Inflammatory macrophage (primary cell): ENCODE measurements at regions not wholly inside any gene's neighbourhood (a gene's known extent, or its start where the extent isn't known, plus 50 kb on each side); places are given as distances from the start of the nearest gene placed in this dataset.

Source experiments
- DNase-seq, 2 donors: peaks; one replicate each; pipeline ENCODE4 v3.0.0-alpha.2; 2020 to 2022

DNA sequence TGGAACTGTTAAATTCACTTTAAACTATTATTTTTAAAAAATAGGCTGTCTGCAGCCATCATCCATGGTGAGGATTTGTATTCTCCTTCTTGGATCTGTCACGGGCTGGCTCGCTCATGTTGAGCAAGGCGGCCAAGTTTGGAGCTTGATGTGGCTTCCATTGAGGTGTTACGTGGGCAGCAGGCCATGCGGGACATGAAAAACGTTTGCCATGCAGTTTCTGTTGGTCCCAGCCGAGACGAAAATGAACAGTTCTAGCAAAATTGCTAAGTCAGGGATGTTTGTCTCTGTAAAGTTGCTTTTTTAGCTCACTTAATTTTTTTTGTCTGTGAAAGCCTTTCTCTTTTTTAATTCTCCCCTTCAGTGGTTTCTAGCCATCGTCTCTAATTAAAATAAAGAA is 70.2 kb upstream of the MGAT5 start:
- DNase-seq, result no peak

DNA sequence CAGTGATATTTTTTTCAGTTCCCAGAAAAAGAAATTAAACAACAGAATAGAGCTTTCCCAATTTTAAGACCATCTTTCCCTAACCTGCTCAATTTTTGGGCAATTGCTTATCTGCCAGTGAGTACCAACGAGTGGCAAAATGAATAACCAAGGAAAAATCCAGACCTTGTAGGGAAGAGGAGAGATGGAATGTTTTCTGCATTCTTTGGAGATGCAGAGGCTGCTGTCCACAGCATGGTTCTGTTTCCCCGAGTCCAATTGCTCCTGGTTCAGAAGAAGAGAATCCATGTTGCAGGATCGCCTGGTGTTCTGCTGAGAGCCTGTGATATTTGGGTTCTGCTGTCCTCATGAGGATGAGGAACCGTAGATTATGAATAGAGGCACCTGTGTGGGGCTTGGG is 68.2 kb upstream of the MGAT5 start:
- DNase-seq, result no peak

DNA sequence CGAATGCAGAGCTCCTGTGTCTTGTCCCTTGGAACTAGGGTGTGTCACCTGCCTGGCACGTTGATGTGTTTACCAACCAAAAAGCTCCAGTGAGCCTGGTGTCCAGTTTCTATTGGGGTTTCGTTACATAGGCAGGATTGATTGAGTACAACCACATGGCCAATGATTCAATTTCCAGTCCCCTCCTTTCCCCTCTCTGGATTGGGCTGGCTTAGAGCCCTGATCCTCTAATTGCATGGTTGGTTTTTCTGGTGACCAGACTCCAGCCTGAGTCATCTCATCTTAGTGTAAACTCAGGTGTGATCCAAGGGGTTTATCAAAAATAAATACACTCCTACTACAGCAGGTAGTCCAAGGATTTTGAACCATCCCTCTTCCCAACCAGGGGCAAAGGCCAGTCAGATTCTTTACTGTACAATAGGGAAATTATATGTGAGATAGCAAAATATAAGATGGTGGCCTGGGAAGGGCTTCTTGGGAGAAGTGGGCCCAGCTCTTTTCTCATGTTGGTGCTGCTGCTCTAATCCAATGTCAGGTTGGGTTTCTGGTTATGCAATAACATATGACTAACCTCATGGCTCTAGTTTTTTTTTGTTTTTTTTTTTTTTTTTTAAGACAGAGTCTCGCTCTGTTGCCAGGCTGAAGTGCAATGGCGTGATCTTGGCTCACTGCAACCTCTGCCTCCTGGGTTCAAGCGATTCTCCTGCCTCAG is 64.7 kb upstream of the MGAT5 start:
- peak; percentile 34 for DNase-seq

DNA sequence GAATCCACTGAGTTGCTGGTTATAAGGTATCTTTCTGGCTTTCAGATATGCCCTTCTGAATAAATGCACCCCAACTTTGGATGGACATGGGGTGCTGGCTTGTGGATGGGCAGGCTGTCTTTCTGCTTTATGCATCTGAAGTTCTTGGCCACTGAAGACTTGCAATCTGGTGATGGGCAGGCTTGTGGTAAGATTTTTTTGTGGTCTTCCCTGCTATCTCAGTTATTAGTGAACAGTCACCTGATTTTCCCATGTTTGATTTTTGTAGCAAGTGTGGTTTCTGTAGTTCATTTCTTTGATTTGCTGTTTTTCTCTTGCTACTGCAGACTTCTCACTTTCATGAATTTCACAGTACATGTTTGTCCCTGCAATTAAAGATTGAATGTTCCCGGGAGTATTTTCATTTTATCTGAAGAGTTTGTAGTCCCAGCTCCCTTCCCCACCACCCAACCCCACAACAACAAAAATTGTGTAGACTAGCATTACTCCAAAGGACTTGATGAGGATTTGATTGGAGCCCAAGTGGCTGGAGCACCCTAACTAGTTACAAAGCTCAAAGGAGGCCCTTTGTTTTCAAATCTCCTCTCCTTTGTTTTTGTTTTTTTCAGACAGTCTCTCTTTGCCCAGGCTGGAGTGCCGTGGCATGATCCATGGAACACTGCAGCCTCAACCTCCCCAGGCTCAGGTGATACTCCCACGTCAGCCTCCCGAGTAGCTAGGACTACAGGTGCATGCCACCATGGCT is 63.6 kb upstream of the MGAT5 start:
- no peak for DNase-seq

DNA sequence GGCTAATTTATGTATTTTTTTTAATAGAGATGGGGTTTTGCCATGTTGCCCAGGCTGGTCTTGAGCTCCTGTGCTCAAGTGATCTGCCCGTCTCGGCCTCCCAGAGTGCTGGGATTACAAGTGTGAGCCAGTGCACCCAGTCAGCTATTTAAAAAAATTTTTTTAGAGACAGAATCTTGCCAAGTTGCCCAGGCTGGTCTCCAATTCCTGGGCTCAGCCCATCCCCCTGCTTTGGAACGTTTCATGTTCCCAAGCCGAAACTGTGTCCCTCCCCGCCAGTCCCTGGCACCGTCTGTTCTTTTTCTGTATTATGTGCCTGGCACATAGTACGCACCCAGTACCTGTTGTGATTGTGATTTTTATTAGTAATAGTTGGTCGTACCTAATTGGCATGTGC is 63.1 kb upstream of the MGAT5 start:
- DNase-seq, result no peak

DNA sequence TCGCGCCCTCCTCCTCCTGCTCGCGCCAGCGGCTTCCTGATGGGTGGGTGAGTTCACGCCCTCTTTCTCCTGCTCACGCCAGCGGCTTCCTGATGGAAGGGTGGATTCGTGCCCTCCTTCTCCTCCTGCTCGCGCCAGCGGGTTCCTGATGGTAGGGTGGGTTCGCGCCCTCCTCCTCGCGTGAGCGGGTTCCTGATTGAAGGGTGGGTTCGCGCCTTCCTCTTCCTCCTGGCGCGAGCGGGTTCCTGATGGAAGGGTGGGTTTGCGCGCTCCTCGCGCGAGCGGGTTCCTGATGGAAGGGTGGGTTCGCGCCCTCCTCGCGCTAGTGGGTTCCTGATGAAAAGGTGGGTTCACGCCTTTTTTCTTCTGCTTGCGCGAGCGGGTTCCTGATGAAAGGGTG is 62.0 kb upstream of the MGAT5 start:
- DNase-seq, result no peak

DNA sequence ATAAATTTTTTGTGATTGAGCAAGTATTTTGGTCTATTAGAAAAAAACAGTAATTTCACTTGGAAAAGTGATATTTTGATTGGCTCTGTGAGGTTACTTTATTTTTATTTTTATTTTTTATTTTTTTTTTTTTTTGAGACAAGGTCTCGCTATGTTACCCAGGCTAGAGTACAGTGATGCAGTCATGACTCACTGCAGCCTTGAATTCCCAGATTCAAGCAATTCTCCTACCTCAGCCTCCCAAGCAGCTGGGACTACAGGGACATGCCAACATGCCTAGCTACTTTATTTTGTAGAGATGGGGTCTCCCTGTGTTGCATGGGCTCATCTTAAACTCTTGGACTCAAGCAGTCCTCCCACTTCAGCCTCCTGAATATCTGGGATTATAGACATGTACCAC is 60.9 kb upstream of the MGAT5 start:
- no peak for DNase-seq

DNA sequence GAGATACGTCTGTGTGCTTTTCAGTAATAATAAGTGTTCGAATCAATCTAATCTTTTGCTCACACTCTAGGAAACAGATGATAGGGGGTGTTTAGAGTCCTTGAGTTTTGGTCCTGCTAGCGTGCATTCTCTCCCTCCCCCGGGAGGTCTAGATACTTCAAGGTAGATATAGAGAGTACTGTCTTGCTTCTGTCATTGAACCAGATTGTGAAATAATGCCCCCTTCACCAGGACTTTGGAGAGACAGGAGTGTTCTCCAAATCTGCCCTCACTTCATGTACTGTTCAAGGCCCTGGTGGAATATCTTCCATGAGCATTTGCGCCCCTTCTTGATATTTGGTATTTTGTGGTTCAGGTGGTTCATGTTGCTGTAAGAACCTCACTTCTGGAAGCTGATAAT is 59.4 kb upstream of the MGAT5 start:
- DNase-seq, result no peak

DNA sequence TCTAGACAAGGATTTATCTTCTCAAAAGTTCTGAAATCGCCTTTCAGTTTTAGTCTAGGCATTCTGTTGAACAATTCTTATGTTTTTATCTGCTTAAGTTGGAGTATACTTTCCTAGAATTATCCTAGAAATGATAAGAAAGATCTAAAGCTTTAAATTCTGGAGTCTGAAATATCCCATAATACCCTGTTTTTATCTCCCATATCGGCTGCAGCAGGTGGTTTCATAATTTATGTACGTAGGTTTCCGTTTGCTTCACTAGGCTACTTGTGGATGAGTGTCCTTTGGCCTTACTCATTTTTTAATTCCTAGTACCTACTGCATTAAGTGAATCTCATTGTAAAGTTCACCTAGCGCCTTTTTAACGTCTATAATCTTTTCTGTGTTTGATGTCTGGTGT is 58.5 kb upstream of the MGAT5 start:
- no peak for DNase-seq

DNA sequence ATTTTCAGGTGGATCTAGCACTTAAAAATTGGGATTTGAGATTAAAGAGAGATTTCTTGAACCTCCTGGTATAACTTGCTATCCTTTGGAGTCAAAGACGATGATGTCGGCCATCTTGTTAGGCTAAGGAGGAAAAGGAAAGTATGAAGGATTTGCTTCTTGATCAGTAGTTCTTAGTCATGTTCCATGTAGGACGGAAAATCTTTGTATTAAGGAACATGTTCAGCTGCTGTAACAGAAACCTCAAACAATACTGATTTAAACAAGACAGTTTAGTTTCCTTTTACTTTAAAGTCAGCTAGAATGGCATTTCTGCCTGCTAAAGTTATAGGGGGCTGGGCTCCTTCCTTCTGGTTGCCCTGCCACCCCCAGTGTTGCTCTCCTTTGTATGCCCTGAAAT is 56.4 kb upstream of the MGAT5 start:
- DNase-seq, result no peak

DNA sequence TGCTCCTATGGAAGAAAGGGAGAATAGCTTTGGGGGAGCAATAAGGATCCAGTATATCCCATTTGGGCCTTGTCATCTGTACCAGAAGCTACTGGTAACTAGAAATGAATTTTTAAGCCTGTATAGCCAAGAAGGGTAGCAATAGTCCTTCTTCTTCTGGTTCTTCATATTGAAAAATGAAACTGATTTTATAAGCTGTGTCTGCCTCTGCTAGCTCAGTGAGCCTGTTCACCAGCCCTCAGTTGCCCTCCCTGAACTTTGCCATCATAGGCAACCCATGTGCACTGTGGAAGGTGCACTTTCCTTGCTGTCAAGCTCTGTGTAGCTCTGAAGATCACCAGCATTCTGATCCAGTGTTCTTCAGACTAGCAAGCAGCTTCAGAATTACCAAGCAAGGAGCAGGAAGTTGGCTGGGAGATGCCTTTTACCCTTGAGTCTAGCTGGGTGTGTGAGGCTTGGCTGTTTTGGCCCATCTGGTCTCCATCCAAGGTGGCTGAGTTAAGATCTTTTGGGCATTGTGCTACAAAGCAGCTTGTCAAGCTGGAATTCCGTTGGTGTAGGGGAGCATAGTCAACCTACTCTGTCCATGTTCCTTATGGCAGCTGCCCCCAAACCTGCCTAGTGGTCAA is 55.8 kb upstream of the MGAT5 start:
- no peak for DNase-seq

DNA sequence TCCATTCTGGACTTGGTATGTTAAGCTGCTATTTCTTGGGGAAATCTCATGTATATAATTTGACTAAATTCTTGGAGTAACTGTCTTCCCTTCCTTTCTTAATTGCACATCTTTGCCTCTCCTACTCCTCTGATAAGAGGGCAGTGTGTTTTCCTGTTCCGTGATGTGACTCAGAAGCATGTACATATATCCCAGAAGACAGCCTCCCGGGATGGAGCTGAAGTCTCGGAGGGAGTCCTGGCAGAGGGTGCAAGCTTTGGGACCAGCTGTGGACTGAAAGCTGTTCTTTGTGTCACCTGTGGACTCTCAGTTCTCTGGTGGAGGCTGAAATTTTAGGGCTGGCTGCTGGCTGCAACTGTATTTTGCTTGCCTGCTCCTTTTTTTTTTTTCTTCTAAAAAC is 54.7 kb upstream of the MGAT5 start:
- no peak for DNase-seq

DNA sequence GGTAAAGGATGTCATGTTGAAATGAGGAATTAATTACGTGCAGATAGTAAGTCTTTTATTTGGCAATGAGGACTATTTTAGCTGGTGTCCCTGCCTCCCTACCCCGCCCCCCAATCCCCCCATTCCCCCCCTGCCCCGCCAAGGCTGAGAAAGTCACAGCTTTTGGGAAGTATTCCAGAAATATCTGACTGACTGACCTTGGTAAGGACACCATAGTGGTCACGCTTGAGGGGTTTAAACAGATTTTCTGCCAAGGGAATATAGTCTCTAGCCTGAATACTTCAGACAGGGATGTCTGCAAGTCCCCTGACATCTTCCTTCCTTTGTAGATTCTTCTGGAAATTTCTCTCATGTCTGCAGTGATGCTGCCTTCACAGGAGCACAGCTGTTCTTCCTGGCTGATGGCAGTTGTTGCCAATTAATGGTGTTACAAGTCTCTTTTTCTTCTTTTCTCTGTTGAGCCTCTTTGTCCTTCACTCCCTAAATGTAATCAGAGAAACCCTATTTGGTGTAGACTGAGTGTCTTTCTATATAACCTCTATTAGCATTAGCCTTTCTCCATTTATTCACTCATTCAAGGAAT is 53.7 kb upstream of the MGAT5 start:
- DNase-seq, result no peak

DNA sequence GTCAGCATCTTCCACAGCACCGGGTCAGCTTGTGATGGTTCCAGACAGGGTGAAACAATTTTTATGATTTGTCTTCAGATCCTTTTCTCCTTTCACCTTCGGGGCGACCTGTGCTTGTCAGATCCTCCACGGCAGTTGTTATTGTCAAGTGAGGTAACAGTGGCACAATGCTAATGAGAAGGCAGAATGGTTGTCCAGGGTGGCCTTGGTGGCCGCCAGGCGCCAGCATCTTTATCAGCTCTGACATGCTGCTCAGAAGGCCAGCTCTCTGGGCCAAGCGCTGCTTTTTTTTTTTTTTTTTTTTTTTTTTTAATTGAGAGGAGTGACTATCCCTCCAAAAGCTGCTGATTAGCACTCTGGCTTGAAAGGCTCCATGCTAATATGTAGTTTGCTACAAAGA is 52.3 kb upstream of the MGAT5 start:
- DNase-seq, result no peak

DNA sequence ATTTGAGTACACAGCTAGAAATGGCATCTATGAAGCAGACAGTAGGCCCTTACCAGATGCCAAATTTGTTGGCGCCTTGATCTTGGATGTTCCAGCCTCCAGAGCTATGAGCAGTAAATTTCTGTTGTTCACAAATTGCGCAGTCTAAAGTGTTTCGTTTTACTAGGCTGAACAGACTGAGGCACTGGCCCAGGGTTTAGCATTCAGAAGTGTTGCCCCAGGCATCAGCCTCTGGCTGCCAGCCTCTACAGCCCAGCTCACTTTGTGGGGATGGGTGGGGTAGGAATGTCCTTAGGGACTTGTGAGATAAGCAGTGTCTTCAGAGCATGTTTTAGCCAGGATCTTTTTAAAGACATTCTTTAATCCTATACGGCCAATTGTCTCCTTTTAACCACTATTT is 51.5 kb upstream of the MGAT5 start:
- no peak for DNase-seq

DNA sequence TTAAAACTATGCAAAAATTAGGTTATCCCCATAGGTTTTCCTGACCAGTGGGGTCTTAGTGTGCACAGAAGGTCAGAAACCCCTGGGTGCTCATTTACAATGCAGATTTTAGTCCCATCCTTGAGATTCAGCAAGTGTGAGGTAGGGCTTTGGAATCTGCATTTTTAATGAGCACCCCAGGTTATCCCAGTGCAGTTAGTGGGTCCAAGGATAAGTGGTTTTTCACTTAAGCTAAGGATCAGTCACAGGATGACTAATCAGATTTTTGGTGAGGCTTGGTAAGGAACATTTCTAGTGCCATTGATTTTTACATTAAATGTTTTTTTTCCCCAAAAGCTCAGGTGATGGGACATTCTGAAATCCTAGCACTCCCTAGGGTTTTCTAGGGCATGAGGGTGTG is 50.7 kb upstream of the MGAT5 start:
- DNase-seq, result no peak
